ENCODE measurements at regions not wholly inside any gene's neighbourhood (a gene's known extent, or its start where the extent isn't known, plus 50 kb on each side); places are given as distances from the start of the nearest gene placed in this dataset.

GRCh38 chr15:97600190-97600589 is 360.3 kb upstream of the ARRDC4 start:
- Histone ChIP-seq H3K9ac (ENCODE audit: insufficient read depth, low read depth, low read length) (no peak overlapping the region), H4K20me1 (ENCODE audit: insufficient read depth, low read length) (no peaks in the 10 kb centered on the region), H2AFZ (ENCODE audit: low read length) (no peak overlapping the region), H3K4me3 (replicated peaks in 1 of 3; ENCODE audit: insufficient read depth in 1 of 3, low read depth in 2 of 3, low read length in 3 of 3) (no peak overlapping the region), H3K27ac (ENCODE audit: extremely low read length, insufficient read depth, low read length) (no peak overlapping the region), H3K4me2 (ENCODE audit: low read depth, low read length) (no peak overlapping the region), H3K79me2 (ENCODE audit: insufficient read depth, low read length) (no peaks in the 10 kb centered on the region), H3K4me1 (ENCODE audit: insufficient read depth, low read length) (no peaks in the 10 kb centered on the region), H3K36me3 (replicated peaks in 1 of 2; ENCODE audit: control insufficient read depth in 1 of 2, insufficient read depth in 2 of 2, low read length in 2 of 2) (no peaks in the 10 kb centered on the region), H3K9me3 (ENCODE audit: low read length) (peaks cover 70% of the 10 kb centered on the region), H3K27me3 (ENCODE audit: control insufficient read depth in 1 of 2, insufficient read depth in 2 of 2, low read length in 2 of 2) (no peaks in the 10 kb centered on the region; a peak in 1 of 5 replicates)
- ChIA-PET POLR2A (no interaction called here), CTCF (ENCODE audit: low intra/inter-chr PET ratio, low total read pairs) (no interaction called here)
- BruUV-seq (replicated peaks): no TSS peak
- intact Hi-C loops (cut with micrococcal nuclease; ENCODE audit: unreplicated experiment) (no loop called here), in situ Hi-C loops (cut with HindIII; ENCODE audit: extremely low pct_ligation_motif_present, low pct_unique_long_range_greater_than_20kb) (no loop called here)
- ATAC-seq: no peak
- FAIRE-seq: no peak
- no peak for DNase-seq (ENCODE audit: low spot score)
- 0% methylated on average over 3 of the region's 5 CpGs for WGBS (ENCODE audit: low lambda C conversion rate)
- TF ChIP-seq THRA (CRISPR knock-in tag; IDR thresholded peaks at IDR 0.05; ENCODE audit: borderline replicate concordance) (no peak), GLI4 (CRISPR knock-in tag; IDR thresholded peaks at IDR 0.05; ENCODE audit: borderline replicate concordance) (no peak), DMAP1 (CRISPR knock-in tag; IDR thresholded peaks at IDR 0.05) (no peak), TEAD2 (CRISPR knock-in tag; IDR thresholded peaks at IDR 0.05) (no peak), ZBTB33 (CRISPR knock-in tag; IDR thresholded peaks at IDR 0.05) (no peak), GATAD1 (CRISPR knock-in tag; IDR thresholded peaks at IDR 0.05) (no peak), TBL1XR1 (IDR thresholded peaks at IDR 0.05; ENCODE audit: borderline replicate concordance, low read length, partially characterized antibody) (no peak), TFDP2 (CRISPR knock-in tag; IDR thresholded peaks at IDR 0.05) (no peak), ZC3H13 (CRISPR knock-in tag; IDR thresholded peaks at IDR 0.05) (no peak), ZBTB38 (CRISPR knock-in tag; IDR thresholded peaks at IDR 0.05) (no peak), ZNF788 (CRISPR knock-in tag; IDR thresholded peaks at IDR 0.05; ENCODE audit: borderline replicate concordance) (no peak), SYNCRIP (IDR thresholded peaks at IDR 0.05; ENCODE audit: insufficient read depth, low read depth, low read length) (no peak), CEBPB (IDR thresholded peaks at IDR 0.05; ENCODE audit: borderline replicate concordance, low read depth, low read length) (no peak), NFIB (CRISPR knock-in tag; IDR thresholded peaks at IDR 0.05; ENCODE audit: borderline replicate concordance) (no peak), CBX5 (CRISPR knock-in tag; IDR thresholded peaks at IDR 0.05; ENCODE audit: borderline replicate concordance) (no peak), HCFC1 (IDR thresholded peaks at IDR 0.05; ENCODE audit: low read depth, low read length) (no peak), NFAT5 (CRISPR knock-in tag; IDR thresholded peaks at IDR 0.05) (no peak)

Data from HepG2 (cell line).